Hepatocyte (in vitro differentiated cells): ENCODE measurements at regions not wholly inside any gene's neighbourhood (a gene's known extent, or its start where the extent isn't known, plus 50 kb on each side); places are given as distances from the start of the nearest gene placed in this dataset.
"Not testable (repeated sequence)": the region's sequence is repeated elsewhere in the genome, so short reads cannot be mapped to it uniquely, and the experiment has no call there.

ENCODE experiments used
- DNase-seq: peaks from one replicate; pipeline ENCODE4 v3.0.0-alpha.2; 2016; ENCODE audit warnings: low spot score
- H2AFZ ChIP-seq: fragments of 200-600 bp; sonication (generic); 2 replicates; pipeline ENCODE4 v1.6.0; 2016; ENCODE audit warnings: antibody characterized with exemption, mild to moderate bottlenecking
- H3K27ac ChIP-seq: fragments of 200-600 bp; sonication (generic); 2 replicates; pipeline ENCODE4 v1.5.1; 2016; ENCODE audit warnings: mild to moderate bottlenecking
- H3K27me3 ChIP-seq: fragments of 200-600 bp; sonication (generic); 2 replicates; pipeline ENCODE4 v1.6.1; 2016
- H3K36me3 ChIP-seq: fragments of 200-600 bp; sonication (generic); replicated peaks from 2 replicates; pipeline ENCODE4 v1.5.1; 2016; ENCODE audit warnings: low read depth; ENCODE audit not compliant: insufficient read depth
- H3K4me1 ChIP-seq: fragments of 200-600 bp; sonication (generic); 2 replicates; pipeline ENCODE4 v1.5.1; 2016; ENCODE audit warnings: mild to moderate bottlenecking, moderate library complexity; ENCODE audit not compliant: insufficient read depth
- H3K4me2 ChIP-seq: fragments of 200-600 bp; sonication (generic); 2 replicates; pipeline ENCODE4 v1.6.0; 2016
- H3K4me3 ChIP-seq: fragments of 200-600 bp; sonication (generic); 2 replicates; pipeline ENCODE4 v1.5.1; 2016; ENCODE audit warnings: mild to moderate bottlenecking
- H3K79me2 ChIP-seq: fragments of 200-600 bp; sonication (generic); 2 replicates; pipeline ENCODE4 v1.6.0; 2017; ENCODE audit warnings: mild to moderate bottlenecking
- H3K9me2 ChIP-seq: fragments of 200-600 bp; sonication (generic); replicated peaks from 2 replicates; pipeline ENCODE4 v1.6.0; 2017; ENCODE audit warnings: mild to moderate bottlenecking; ENCODE audit not compliant: insufficient read depth
- H3K9me3 ChIP-seq: fragments of 200-600 bp; sonication (generic); 2 replicates; pipeline ENCODE4 v1.5.1; 2016; ENCODE audit warnings: low read depth, mild to moderate bottlenecking
- H4K20me1 ChIP-seq: fragments of 200-600 bp; sonication (generic); 2 replicates; pipeline ENCODE4 v1.6.0; 2016; ENCODE audit warnings: mild to moderate bottlenecking; ENCODE audit not compliant: insufficient read depth, poor library complexity, severe bottlenecking
- EZH2 ChIP-seq: fragments of 200-600 bp; sonication (generic); IDR thresholded peaks from 2 replicates; pipeline ENCODE4 v1.6.1; 2016; ENCODE audit warnings: antibody characterized with exemption, mild to moderate bottlenecking, borderline replicate concordance
- EZH2phosphoT487 ChIP-seq: fragments of 200-600 bp; sonication (generic); IDR thresholded peaks from one replicate; pipeline ENCODE4 v1.6.1; 2018; ENCODE audit warnings: antibody characterized with exemption, mild to moderate bottlenecking, low read depth, moderate library complexity; ENCODE audit not compliant: unreplicated experiment, severe bottlenecking
- WGBS: methylation state at CpG from one replicate; pipeline ENCODE4 v1.1.6; 2016; ENCODE audit warnings: low lambda C conversion rate; ENCODE audit errors: missing lambda C conversion rate; 5-methylcytosine and 5-hydroxymethylcytosine counted together
- TF ChIP-seq, protein P1 (sequence below): fragments of 200-600 bp; sonication (generic); IDR thresholded peaks from 2 replicates; pipeline ENCODE4 v1.5.1; 2016; ENCODE audit warnings: antibody characterized with exemption, mild to moderate bottlenecking; ENCODE audit not compliant: poor library complexity

GRCh38 chrX:44055638-44056037, 82.4 kb upstream of the NDP start:
- TF ChIP-seq, protein P1, sequence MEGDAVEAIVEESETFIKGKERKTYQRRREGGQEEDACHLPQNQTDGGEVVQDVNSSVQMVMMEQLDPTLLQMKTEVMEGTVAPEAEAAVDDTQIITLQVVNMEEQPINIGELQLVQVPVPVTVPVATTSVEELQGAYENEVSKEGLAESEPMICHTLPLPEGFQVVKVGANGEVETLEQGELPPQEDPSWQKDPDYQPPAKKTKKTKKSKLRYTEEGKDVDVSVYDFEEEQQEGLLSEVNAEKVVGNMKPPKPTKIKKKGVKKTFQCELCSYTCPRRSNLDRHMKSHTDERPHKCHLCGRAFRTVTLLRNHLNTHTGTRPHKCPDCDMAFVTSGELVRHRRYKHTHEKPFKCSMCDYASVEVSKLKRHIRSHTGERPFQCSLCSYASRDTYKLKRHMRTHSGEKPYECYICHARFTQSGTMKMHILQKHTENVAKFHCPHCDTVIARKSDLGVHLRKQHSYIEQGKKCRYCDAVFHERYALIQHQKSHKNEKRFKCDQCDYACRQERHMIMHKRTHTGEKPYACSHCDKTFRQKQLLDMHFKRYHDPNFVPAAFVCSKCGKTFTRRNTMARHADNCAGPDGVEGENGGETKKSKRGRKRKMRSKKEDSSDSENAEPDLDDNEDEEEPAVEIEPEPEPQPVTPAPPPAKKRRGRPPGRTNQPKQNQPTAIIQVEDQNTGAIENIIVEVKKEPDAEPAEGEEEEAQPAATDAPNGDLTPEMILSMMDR, result no peak
- no peak for TF ChIP-seq EZH2phosphoT487
- no peak for TF ChIP-seq EZH2
- Histone ChIP-seq H3K27me3 (no peaks in the 10 kb centered on the region), H2AFZ (no peak overlapping the region), H3K36me3 (no peaks in the 10 kb centered on the region), H3K4me1 (no peaks in the 10 kb centered on the region), H3K4me3 (no peak overlapping the region), H3K79me2 (no peaks in the 10 kb centered on the region), H3K9me2 (no peaks in the 10 kb centered on the region), H4K20me1 (no peaks in the 10 kb centered on the region), H3K27ac (no peak overlapping the region), H3K9me3 (no peaks in the 10 kb centered on the region), H3K4me2 (no peak overlapping the region)
- no peak for DNase-seq
- 69% methylated on average over 4 of the region's 4 CpGs for WGBS

DNA sequence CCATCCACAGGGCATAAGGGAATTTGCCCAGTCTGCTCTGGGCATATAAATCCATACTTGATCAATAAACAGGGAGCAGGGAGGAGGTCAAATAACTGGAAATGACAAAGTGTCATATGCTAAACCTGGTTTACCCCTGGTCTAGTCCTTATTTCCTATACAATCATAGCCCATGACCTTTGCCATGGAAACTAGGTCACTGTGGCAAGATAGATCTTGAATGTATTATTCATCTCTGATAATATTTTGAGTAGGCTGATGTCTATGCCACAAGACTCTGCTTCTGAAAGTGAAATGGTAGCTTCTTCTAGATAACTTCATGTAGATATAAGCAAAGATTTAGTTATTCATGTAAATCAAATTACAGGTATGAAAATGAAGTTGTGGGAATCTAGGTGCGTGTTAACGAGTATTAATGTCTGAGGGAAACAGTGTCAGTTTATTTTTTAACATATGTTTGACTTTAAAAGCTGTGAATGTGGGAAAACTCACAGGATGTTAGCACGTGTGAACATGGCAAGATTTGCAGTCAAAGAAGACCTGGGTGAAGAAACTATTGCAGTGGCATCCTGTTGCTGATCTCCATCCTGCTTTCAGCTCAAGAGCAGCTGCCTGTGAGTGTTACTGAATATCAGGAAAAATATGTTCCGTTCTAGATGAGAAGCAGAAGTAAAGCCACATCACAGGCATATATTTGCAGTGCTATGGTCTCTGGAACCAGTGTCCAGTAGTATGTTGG, 81.8 kb upstream of the NDP start:
- H3K27ac ChIP-seq, result no peak overlapping the region
- H3K4me3 ChIP-seq, result no peak overlapping the region
- no peaks in the 10 kb centered on the region for H3K9me3 ChIP-seq
- TF ChIP-seq, protein P1, result no peak
- TF ChIP-seq EZH2, result no peak
- TF ChIP-seq EZH2phosphoT487, result no peak
- H3K79me2 ChIP-seq, result no peaks in the 10 kb centered on the region
- no peak overlapping the region for H3K4me2 ChIP-seq
- H4K20me1 ChIP-seq, result no peaks in the 10 kb centered on the region
- no peaks in the 10 kb centered on the region for H3K4me1 ChIP-seq
- WGBS, result 69% methylated on average over 4 of the region's 4 CpGs
- H3K27me3 ChIP-seq, result no peaks in the 10 kb centered on the region
- DNase-seq, result no peak
- no peaks in the 10 kb centered on the region for H3K36me3 ChIP-seq
- no peak overlapping the region for H2AFZ ChIP-seq
- no peaks in the 10 kb centered on the region for H3K9me2 ChIP-seq

- not testable (repeated sequence) for DNase-seq, H3K4me2 ChIP-seq, H3K9me2 ChIP-seq, H3K36me3 ChIP-seq, H3K27ac ChIP-seq, H3K4me1 ChIP-seq, H4K20me1 ChIP-seq, H3K27me3 ChIP-seq, H3K79me2 ChIP-seq, H3K4me3 ChIP-seq, H2AFZ ChIP-seq, H3K9me3 ChIP-seq
- WGBS, result 63% methylated on average over 1 of the region's 1 CpG
Observed at GRCh38 chrX:44045106-44045505, 71.9 kb upstream of the NDP start.

GRCh38 chrX:44043496-44043895, 70.3 kb upstream of the NDP start:
- TF ChIP-seq EZH2, result no peak
- WGBS, result 95% methylated on average over 1 of the region's 1 CpG
- Histone ChIP-seq H3K9me2 (no peaks in the 10 kb centered on the region), H3K4me1 (no peaks in the 10 kb centered on the region), H3K79me2 (no peaks in the 10 kb centered on the region), H3K4me2 (no peak overlapping the region), H2AFZ (no peak overlapping the region), H3K4me3 (no peak overlapping the region), H3K27ac (no peak overlapping the region), H4K20me1 (no peaks in the 10 kb centered on the region), H3K9me3 (no peaks in the 10 kb centered on the region), H3K27me3 (no peaks in the 10 kb centered on the region), H3K36me3 (no peaks in the 10 kb centered on the region)
- no peak for DNase-seq
